CD4-positive, alpha-beta memory T cell (primary cell): ENCODE measurements at regions not wholly inside any gene's neighbourhood (a gene's known extent, or its start where the extent isn't known, plus 50 kb on each side); places are given as distances from the start of the nearest gene placed in this dataset.

Source experiments
- CTCF ChIA-PET: fragments of 350-600 bp; sonication (Branson Sonifier 250); formaldehyde crosslinking; loops from one replicate; lab custom pipeline; 2021; ENCODE audit warnings: inconsistent platforms; ENCODE audit not compliant: partially characterized antibody; lab: Charles Lee
- POLR2A ChIA-PET: fragments of 350-600 bp; sonication (Branson Sonifier 250); formaldehyde crosslinking; loops from one replicate; lab custom pipeline; 2021; ENCODE audit not compliant: partially characterized antibody; lab: Charles Lee
- DNase-seq, 5 donors: peaks; one replicate each; pipeline versions ENCODE4 v3.0.0 to v3.0.0-alpha.2; 2020 to 2022; ENCODE audit warnings: mixed read lengths in 1 of 5
- H3K27ac ChIP-seq: one replicate; pipeline ENCODE4 v1.7.0; 2013; ENCODE audit warnings: low read depth, low read length
- H3K27me3 ChIP-seq: 2 replicates; pipeline ENCODE4 v1.7.0; 2013; ENCODE audit warnings: mild to moderate bottlenecking, low read length, moderate library complexity; ENCODE audit not compliant: insufficient read depth
- H3K36me3 ChIP-seq: 2 replicates; pipeline ENCODE4 v1.7.0; 2013; ENCODE audit warnings: mild to moderate bottlenecking, low read length, moderate library complexity; ENCODE audit not compliant: insufficient read depth
- H3K4me1 ChIP-seq: 2 replicates; pipeline ENCODE4 v1.7.0; 2013; ENCODE audit warnings: mild to moderate bottlenecking, low read length, moderate library complexity; ENCODE audit not compliant: insufficient read depth
- H3K4me3 ChIP-seq, 2 donors: one replicate each; pipeline ENCODE4 v1.7.0; 2013; ENCODE audit warnings: low read length in 2 of 2, mild to moderate bottlenecking in 1 of 2
- H3K9me3 ChIP-seq, 2 donors: one replicate each; pipeline ENCODE4 v1.7.0; 2013; ENCODE audit warnings: low read length in 2 of 2, control low read depth in 1 of 2; ENCODE audit not compliant: control insufficient read depth in 1 of 2
- H3K27ac Mint-ChIP-seq, 7 donors: one replicate each; pipeline ENCODE4 v1.8.0; 2020 to 2021; ENCODE audit warnings: mixed read lengths in 7 of 7, mild to moderate bottlenecking in 6 of 7, inconsistent platforms in 3 of 7, moderate library complexity in 3 of 7
- H3K27me3 Mint-ChIP-seq, 2 donors: one replicate each; pipeline ENCODE4 v1.8.0; 2020 to 2021; ENCODE audit warnings: mixed read lengths in 2 of 2
- H3K36me3 Mint-ChIP-seq, 2 donors: one replicate each; pipeline ENCODE4 v1.8.0; 2020 to 2021; ENCODE audit warnings: mixed read lengths in 2 of 2, inconsistent platforms in 1 of 2, mild to moderate bottlenecking in 1 of 2
- H3K4me1 Mint-ChIP-seq, 4 donors: one replicate each; pipeline ENCODE4 v1.8.0; 2020 to 2021; ENCODE audit warnings: mixed read lengths in 4 of 4, mild to moderate bottlenecking in 1 of 4
- H3K4me3 Mint-ChIP-seq, 8 donors: one replicate each; pipeline ENCODE4 v1.8.0; 2020 to 2021; ENCODE audit warnings: mixed read lengths in 8 of 8, mild to moderate bottlenecking in 7 of 8, moderate library complexity in 6 of 8, inconsistent platforms in 3 of 8
- H3K9me3 Mint-ChIP-seq, 8 donors: one replicate each; pipeline ENCODE4 v1.8.0; 2020 to 2021; ENCODE audit warnings: mixed read lengths in 8 of 8, mild to moderate bottlenecking in 5 of 8, inconsistent platforms in 3 of 8, moderate library complexity in 1 of 8
- intact Hi-C: fragments of 100-400 bp; cut with micrococcal nuclease; formaldehyde crosslinking; loops from one replicate; pipeline ENCODE4 v1.15.1; 2023

DNA sequence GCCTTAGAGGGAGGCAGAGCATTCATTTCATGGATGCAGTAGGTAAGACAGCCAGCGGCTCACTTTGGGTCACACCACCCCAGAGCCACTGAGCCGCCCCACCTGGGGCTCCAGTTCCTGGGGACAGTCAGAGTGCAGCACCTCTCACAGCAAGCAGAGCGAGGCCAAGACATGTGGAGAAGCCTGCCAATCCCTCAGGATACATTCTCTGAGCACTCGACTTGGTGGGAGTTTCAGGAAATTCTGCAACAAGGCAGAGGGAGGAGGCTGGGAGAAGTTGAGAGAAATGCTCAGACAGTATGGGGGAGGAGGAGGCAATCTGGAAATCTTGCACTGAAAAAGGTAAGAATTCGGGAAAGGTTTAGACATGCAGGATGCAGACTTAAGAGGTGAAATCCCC lies 60.8 kb upstream of the WLS start:
- Mint-ChIP-seq H3K4me1 (no peaks in the 10 kb centered on the region), H3K4me3 (no peak overlapping the region), H3K27me3 (no peaks in the 10 kb centered on the region), H3K9me3 (peaks cover 0 to 4% (median 0%) of the 10 kb centered on the region in 8 donors), H3K27ac (no peak overlapping the region), H3K36me3 (no peaks in the 10 kb centered on the region)
- ChIA-PET POLR2A (no interaction called here), CTCF (no interaction called here)
- no peaks in the 10 kb centered on the region for H3K9me3 ChIP-seq
- no peak overlapping the region for H3K4me3 ChIP-seq
- intact Hi-C loops, result no loop called here
- no peaks in the 10 kb centered on the region for H3K36me3 ChIP-seq
- no peaks in the 10 kb centered on the region for H3K27me3 ChIP-seq
- no peaks in the 10 kb centered on the region for H3K4me1 ChIP-seq
- DNase-seq, result no peak
- H3K27ac ChIP-seq, result no peak overlapping the region

- no peaks in the 10 kb centered on the region for H3K4me1 ChIP-seq
- intact Hi-C loops, result no loop called here
- Mint-ChIP-seq H3K27me3 (no peaks in the 10 kb centered on the region), H3K36me3 (no peaks in the 10 kb centered on the region), H3K4me1 (no peaks in the 10 kb centered on the region), H3K27ac (no peak overlapping the region), H3K9me3 (peaks cover 0 to 4% (median 0%) of the 10 kb centered on the region in 8 donors), H3K4me3 (no peak overlapping the region)
- DNase-seq, result no peak
- no peak overlapping the region for H3K27ac ChIP-seq
- no peak overlapping the region for H3K4me3 ChIP-seq
- no peaks in the 10 kb centered on the region for H3K9me3 ChIP-seq
- ChIA-PET CTCF (no interaction called here), POLR2A (no interaction called here)
- H3K36me3 ChIP-seq, result no peaks in the 10 kb centered on the region
- no peaks in the 10 kb centered on the region for H3K27me3 ChIP-seq
Measured at GRCh38 chr1:68291688-68292384, 59.5 kb upstream of the WLS start.

- H3K27me3 ChIP-seq, result no peaks in the 10 kb centered on the region
- no peak for DNase-seq
- no peak overlapping the region for H3K4me3 ChIP-seq
- no peaks in the 10 kb centered on the region for H3K27me3 Mint-ChIP-seq
- H3K27ac Mint-ChIP-seq, result no peak overlapping the region
- H3K4me1 Mint-ChIP-seq, result no peaks in the 10 kb centered on the region
- no peak overlapping the region for H3K27ac ChIP-seq
- intact Hi-C loops, result no loop called here
- no peaks in the 10 kb centered on the region for H3K4me1 ChIP-seq
- H3K9me3 ChIP-seq, result no peaks in the 10 kb centered on the region
- H3K9me3 Mint-ChIP-seq, result peaks cover 0 to 3% (median 0%) of the 10 kb centered on the region in 8 donors
- CTCF ChIA-PET, result interaction anchor here (0.7 kb wide), 1 partner anchor 411 kb away, joined by 3 read pairs; no protein-coding TSS in a partner anchor
- POLR2A ChIA-PET, result no interaction called here
- H3K36me3 ChIP-seq, result no peaks in the 10 kb centered on the region
- H3K36me3 Mint-ChIP-seq, result no peaks in the 10 kb centered on the region
- H3K4me3 Mint-ChIP-seq, result no peak overlapping the region
Measured at GRCh38 chr1:68287241-68287640, 54.9 kb upstream of the WLS start.

DNA sequence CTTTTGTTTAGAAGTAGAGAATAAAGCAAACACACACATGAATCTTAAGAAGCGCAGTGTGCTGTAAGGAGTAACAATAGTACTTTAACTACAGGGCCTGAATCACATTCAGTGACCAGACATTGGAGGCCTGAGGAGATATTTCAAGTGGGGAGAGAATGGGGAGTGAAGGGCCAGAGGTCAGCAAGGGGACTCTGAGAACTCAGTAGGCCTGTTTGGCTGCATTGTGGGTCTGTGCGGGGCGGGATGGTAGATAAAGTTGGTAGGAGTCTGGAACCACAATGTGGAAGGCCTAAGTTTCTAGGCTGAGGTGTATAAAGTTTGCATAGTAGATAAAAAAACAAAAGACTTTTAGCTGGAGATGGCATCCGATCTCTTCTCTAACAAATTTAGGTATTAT lies 52.7 kb upstream of the WLS start:
- Histone ChIP-seq H3K9me3 (no peaks in the 10 kb centered on the region), H3K4me1 (no peaks in the 10 kb centered on the region), H3K27ac (no peak overlapping the region), H3K4me3 (no peak overlapping the region), H3K27me3 (no peaks in the 10 kb centered on the region), H3K36me3 (no peaks in the 10 kb centered on the region)
- Mint-ChIP-seq H3K9me3 (peaks cover 0 to 3% (median 0%) of the 10 kb centered on the region in 8 donors), H3K36me3 (no peaks in the 10 kb centered on the region), H3K4me3 (no peak overlapping the region), H3K27ac (no peak overlapping the region), H3K4me1 (no peaks in the 10 kb centered on the region), H3K27me3 (no peaks in the 10 kb centered on the region)
- intact Hi-C loops, result no loop called here
- ChIA-PET POLR2A (no interaction called here), CTCF (no interaction called here)
- no peak for DNase-seq

DNA sequence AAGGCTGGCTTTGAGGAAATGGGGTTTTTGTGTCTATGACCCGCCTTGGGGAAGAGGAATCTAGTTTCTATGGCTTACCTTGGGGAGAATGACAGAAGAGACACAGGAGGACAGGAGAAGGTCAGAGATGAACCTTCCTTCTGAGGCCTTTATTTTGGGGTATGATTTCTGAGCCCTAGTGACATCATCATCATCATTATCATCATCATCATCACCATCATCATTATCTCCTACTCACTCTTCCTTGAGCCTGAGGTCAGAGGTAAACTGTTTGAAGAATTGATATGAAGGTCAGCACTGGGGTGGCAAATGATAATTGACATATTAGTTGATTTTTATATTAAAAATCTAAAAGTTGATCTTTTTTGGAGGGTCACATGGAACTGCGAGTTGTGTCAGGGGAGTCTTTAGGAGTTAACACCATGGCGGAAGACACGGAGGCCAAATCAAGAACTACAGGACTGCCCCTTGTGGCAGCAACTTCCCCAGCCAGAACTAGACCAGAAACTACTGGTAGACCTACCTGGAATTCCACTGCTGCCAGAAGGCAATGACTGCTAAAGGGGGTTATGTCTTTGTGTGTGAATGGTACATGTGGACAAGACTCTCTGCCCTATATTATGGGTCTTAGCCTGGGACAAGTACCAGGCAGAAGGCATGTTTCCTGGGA lies 49.8 kb upstream of the WLS start:
- no peak overlapping the region for H3K27ac ChIP-seq
- Mint-ChIP-seq H3K9me3 (peaks cover 0 to 6% (median 0%) of the 10 kb centered on the region in 8 donors), H3K27ac (no peak overlapping the region), H3K36me3 (no peaks in the 10 kb centered on the region), H3K4me1 (no peaks in the 10 kb centered on the region), H3K27me3 (no peaks in the 10 kb centered on the region), H3K4me3 (no peak overlapping the region)
- intact Hi-C loops, result no loop called here
- CTCF ChIA-PET, result no interaction called here
- H3K36me3 ChIP-seq, result no peaks in the 10 kb centered on the region
- POLR2A ChIA-PET, result no interaction called here
- no peaks in the 10 kb centered on the region for H3K9me3 ChIP-seq
- H3K27me3 ChIP-seq, result no peaks in the 10 kb centered on the region
- no peak for DNase-seq
- H3K4me1 ChIP-seq, result no peaks in the 10 kb centered on the region
- H3K4me3 ChIP-seq, result no peak overlapping the region
